HUES6 (cell line): ENCODE measurements at regions not wholly inside any gene's neighbourhood (a gene's known extent, or its start where the extent isn't known, plus 50 kb on each side); places are given as distances from the start of the nearest gene placed in this dataset.

ENCODE experiments used
- H3K27ac ChIP-seq: 2 replicates; pipeline ENCODE4 v1.7.0; 2013; ENCODE audit warnings: low read depth, mild to moderate bottlenecking, low read length, inconsistent platforms
- H3K27me3 ChIP-seq: 2 replicates; pipeline ENCODE4 v1.6.1; 2013; ENCODE audit warnings: low read length; ENCODE audit not compliant: control insufficient read depth, insufficient read depth
- H3K36me3 ChIP-seq: 2 replicates; pipeline ENCODE4 v1.6.1; 2013; ENCODE audit warnings: low read length; ENCODE audit not compliant: control insufficient read depth, insufficient read depth
- H3K4me1 ChIP-seq: 2 replicates; pipeline ENCODE4 v1.6.1; 2013; ENCODE audit warnings: low read length; ENCODE audit not compliant: control insufficient read depth, insufficient read depth
- H3K4me3 ChIP-seq: 2 replicates; pipeline ENCODE4 v1.5.1; 2013; ENCODE audit warnings: low read depth, low read length
- H3K9ac ChIP-seq: one replicate; pipeline ENCODE4 v1.6.1; 2013; ENCODE audit warnings: mild to moderate bottlenecking, low read length
- H3K9me3 ChIP-seq: 2 replicates; pipeline ENCODE4 v1.6.1; 2013; ENCODE audit warnings: low read depth, low read length; ENCODE audit not compliant: control insufficient read depth, insufficient read depth

DNA sequence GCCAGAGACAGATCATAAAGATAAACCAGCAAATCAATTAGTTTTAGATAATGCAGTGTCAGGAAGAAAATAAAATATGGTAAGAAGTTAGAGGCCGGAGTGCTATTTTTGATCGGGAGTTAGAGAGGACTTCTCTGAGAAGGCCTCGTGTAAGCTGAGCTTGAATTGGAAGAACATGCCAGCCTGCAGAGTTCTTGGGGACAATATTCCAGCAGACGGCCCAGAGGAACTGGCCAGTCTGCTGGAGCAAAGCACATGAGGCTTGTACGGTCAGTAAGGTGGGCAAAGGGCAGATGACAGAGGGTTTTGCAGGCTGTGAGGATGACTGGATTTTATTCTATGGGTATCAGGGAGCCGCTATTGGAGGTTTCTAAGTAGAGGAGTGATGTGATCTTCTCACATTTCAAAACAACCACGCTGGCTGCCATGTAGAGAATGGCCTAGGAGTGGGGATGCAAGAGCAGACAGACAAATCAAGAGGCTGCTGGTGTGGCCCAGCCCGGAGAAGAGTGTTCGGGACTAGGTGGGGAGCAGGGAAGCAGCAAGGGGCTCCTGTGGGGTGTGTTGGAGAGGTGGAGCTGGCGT, 84.0 kb downstream of the HES1 start:
- Histone ChIP-seq H3K4me3 (no peak overlapping the region), H3K27ac (no peak overlapping the region), H3K9me3 (no peaks in the 10 kb centered on the region)

DNA sequence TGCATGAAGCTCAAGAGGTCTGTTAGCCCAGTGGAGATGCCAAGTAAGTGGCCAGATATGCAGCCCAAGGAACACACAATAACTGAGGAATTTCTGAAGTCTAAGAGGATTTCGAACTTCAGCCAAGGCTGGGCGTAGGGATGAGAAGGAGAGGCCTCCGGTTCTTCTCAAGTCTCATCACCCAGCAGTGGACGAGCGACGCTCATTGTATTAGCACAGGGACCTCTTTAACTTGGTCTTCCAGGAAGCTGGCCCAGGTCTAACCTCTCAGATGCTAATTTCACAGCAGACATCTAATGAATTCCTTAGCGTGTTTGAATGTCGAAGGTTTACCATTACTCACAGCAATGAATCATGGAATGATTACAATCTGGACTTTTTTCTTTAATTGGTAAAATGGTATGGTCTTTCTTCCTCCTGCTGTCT, 85.0 kb downstream of the HES1 start:
- Histone ChIP-seq H3K4me3 (no peak overlapping the region), H3K9ac (no peak overlapping the region), H3K4me1 (peaks cover 22% of the 10 kb centered on the region), H3K9me3 (no peaks in the 10 kb centered on the region), H3K36me3 (no peaks in the 10 kb centered on the region), H3K27ac (no peak overlapping the region), H3K27me3 (no peaks in the 10 kb centered on the region)

More for the DNA sequence above, 84.0 kb downstream of the HES1 start:
- Histone ChIP-seq H3K27me3 (no peaks in the 10 kb centered on the region), H3K4me1 (peaks cover 23% of the 10 kb centered on the region), H3K9ac (no peak overlapping the region), H3K36me3 (no peaks in the 10 kb centered on the region)

DNA sequence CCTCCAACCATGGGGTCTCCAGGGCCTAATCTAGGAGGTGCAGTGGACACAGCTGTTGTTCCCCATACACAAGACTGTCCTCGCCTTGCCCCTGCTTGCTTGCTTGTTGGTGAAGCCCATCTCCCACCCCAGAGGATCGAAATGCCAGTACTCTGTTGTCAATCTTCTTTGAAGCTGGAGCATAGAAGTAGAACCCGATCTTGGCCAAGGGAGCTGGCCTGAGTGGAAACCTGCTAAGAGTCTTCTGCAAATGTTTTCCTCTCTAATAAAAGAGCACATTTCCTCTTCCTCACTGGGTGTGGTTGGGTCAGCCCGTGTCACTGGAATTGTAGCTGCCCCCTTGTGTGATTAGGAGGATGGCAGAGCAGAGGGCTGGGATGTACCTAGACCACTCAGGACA, 85.4 kb downstream of the HES1 start:
- H3K27me3 ChIP-seq: no peaks in the 10 kb centered on the region
- no peak overlapping the region for H3K27ac ChIP-seq
- no peak overlapping the region for H3K4me3 ChIP-seq
- H3K36me3 ChIP-seq: no peaks in the 10 kb centered on the region
- H3K9ac ChIP-seq: no peak overlapping the region
- no peaks in the 10 kb centered on the region for H3K9me3 ChIP-seq
- peaks cover 21% of the 10 kb centered on the region for H3K4me1 ChIP-seq

GRCh38 chr3:194223951-194224350, 88.0 kb downstream of the HES1 start:
- Histone ChIP-seq H3K9ac (no peak overlapping the region), H3K36me3 (no peaks in the 10 kb centered on the region), H3K4me3 (no peak overlapping the region), H3K27ac (no peak overlapping the region), H3K9me3 (no peaks in the 10 kb centered on the region), H3K4me1 (peaks cover 19% of the 10 kb centered on the region), H3K27me3 (no peaks in the 10 kb centered on the region)

GRCh38 chr3:194224471-194225417, 88.8 kb downstream of the HES1 start:
- Histone ChIP-seq H3K27ac (no peak overlapping the region), H3K9ac (no peak overlapping the region), H3K4me1 (peaks cover 15% of the 10 kb centered on the region), H3K36me3 (no peaks in the 10 kb centered on the region), H3K27me3 (no peaks in the 10 kb centered on the region), H3K9me3 (no peaks in the 10 kb centered on the region), H3K4me3 (no peak overlapping the region)

- H3K9me3 ChIP-seq: no peaks in the 10 kb centered on the region
- H3K27ac ChIP-seq: no peak overlapping the region
- no peak overlapping the region for H3K9ac ChIP-seq
- H3K27me3 ChIP-seq: no peaks in the 10 kb centered on the region
- H3K36me3 ChIP-seq: no peaks in the 10 kb centered on the region
- H3K4me1 ChIP-seq: peaks cover 15% of the 10 kb centered on the region
- no peak overlapping the region for H3K4me3 ChIP-seq
Measured at GRCh38 chr3:194225418-194225812, 89.5 kb downstream of the HES1 start.

DNA sequence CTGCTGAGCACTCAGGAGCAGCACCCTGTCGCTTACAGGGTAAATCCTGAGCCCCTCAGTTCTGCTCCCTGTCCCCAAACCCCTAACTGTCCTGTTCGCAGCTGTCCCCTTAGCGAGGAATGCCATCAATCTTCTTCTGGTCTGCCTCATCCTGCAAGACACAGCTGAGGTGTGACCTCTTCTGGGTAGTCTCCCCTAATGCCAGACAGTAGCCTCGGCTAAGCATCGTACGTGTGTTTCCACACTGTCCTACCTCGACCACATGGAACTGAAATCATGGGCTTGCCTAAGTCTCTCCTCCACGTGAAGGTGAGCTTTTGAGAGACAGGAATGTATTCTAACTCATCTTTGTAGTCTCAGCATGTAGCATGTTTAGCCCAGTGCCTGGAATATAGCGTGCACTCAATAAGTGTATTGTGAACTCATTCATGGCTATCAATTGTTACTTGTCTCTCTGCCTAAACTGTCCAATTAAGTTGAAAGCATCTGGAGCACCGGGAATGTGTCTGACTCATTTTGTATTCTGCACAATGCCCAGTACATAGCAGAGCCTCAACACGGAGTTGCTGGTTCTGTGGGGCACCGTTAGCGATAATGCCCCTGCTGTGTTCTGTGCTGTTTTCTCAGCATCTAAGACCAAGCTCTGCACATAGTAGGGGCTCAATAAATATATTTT, 90.2 kb downstream of the HES1 start:
- no peak overlapping the region for H3K27ac ChIP-seq
- H3K4me1 ChIP-seq: peaks cover 15% of the 10 kb centered on the region
- no peaks in the 10 kb centered on the region for H3K36me3 ChIP-seq
- no peak overlapping the region for H3K9ac ChIP-seq
- no peaks in the 10 kb centered on the region for H3K9me3 ChIP-seq
- no peak overlapping the region for H3K4me3 ChIP-seq
- no peaks in the 10 kb centered on the region for H3K27me3 ChIP-seq

DNA sequence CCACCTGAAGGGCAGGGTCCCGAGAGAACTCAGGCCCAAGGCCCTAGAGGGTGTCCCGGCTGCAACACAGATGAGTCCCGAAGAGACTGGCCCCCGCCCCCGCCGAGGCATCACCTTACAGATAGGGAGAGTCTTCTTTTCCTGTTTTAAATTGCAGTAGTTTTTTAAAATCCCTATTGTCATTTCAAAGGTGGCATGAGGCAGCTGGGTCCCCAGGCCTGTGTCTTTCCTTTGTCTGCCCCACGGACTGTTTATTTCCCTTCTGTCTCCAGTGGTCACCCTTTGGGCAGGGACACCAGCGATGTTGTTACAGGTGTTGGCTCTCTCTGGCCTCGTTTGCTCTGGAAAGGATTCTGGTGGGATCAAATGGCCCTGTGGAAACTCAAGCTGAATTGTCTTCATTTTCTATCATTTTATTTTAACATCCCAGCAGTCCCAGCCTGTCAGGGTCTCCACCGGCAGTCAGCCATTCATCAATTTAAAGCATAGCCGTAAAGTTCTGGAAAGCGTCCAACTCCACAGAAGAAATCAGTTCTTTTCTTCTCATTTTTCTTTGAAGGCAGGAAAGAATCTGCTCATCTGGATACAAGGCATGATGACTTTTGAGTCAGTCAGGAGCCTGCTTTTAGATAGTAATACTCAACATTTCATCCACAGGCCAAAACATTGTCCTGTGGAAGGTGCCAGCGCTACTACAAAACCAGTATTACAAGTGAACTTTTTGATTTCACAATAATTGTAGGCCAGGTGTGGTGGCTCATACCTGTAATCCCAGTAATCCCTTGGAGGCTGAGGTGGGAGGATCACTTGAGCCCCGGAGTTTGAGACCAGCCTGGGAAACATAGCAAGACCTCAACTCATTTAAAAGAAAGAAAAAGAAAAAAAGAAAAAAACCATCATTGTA, 96.2 kb downstream of the HES1 start:
- peaks cover 8% of the 10 kb centered on the region for H3K4me1 ChIP-seq
- H3K9ac ChIP-seq: no peak overlapping the region
- no peaks in the 10 kb centered on the region for H3K27me3 ChIP-seq
- no peak overlapping the region for H3K27ac ChIP-seq
- no peaks in the 10 kb centered on the region for H3K36me3 ChIP-seq
- H3K4me3 ChIP-seq: no peak overlapping the region
- H3K9me3 ChIP-seq: no peaks in the 10 kb centered on the region

- Histone ChIP-seq H3K27ac (no peak overlapping the region), H3K4me1 (peaks cover 8% of the 10 kb centered on the region), H3K27me3 (no peaks in the 10 kb centered on the region), H3K9ac (no peak overlapping the region), H3K36me3 (no peaks in the 10 kb centered on the region), H3K4me3 (no peak overlapping the region), H3K9me3 (no peaks in the 10 kb centered on the region)
Measured at GRCh38 chr3:194233150-194233549, 97.2 kb downstream of the HES1 start.

- Histone ChIP-seq H3K27me3 (no peaks in the 10 kb centered on the region), H3K27ac (no peak overlapping the region), H3K4me1 (peaks cover 8% of the 10 kb centered on the region), H3K9me3 (no peaks in the 10 kb centered on the region), H3K9ac (no peak overlapping the region), H3K36me3 (no peaks in the 10 kb centered on the region), H3K4me3 (no peak overlapping the region)
Measured at GRCh38 chr3:194235160-194235559, 99.2 kb downstream of the HES1 start.
